ENCODE measurements at regions not wholly inside any gene's neighbourhood (a gene's known extent, or its start where the extent isn't known, plus 50 kb on each side); places are given as distances from the start of the nearest gene placed in this dataset.

GRCh38 chr3:102757950-102758349 lies 323.1 kb downstream of the ZPLD1 start:
- no peak for DNase-seq

- DNase-seq = no peak
These were observed 327.0 kb downstream of the ZPLD1 start for GRCh38 chr3:102761766-102762165.

DNA sequence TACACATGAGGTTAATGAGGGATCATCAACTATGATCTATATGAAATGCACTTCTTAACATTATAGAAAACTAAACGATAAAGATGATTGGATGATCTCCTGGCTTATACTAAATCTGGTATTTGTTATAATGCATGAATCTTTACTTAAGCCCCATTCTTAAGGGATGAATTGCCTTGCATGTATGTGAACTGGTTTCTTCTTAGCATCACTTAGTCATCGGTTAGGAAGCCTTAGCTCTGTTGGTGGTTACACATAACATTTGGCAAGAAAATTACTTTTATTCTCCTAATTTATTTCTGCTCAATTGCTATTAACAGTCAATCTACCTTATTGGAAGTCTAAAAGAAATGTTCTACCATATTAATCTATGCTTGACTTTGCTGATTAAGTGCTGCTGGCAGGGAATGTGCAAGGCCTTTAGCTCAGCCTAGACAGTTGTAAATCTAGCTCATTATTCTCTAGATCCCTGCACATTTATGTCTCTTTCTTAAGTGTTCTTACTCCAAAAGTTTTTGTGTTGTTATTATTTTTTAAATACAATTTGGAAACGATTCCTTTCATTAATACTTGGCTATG lies 356.0 kb downstream of the ZPLD1 start:
- no peak for DNase-seq

DNA sequence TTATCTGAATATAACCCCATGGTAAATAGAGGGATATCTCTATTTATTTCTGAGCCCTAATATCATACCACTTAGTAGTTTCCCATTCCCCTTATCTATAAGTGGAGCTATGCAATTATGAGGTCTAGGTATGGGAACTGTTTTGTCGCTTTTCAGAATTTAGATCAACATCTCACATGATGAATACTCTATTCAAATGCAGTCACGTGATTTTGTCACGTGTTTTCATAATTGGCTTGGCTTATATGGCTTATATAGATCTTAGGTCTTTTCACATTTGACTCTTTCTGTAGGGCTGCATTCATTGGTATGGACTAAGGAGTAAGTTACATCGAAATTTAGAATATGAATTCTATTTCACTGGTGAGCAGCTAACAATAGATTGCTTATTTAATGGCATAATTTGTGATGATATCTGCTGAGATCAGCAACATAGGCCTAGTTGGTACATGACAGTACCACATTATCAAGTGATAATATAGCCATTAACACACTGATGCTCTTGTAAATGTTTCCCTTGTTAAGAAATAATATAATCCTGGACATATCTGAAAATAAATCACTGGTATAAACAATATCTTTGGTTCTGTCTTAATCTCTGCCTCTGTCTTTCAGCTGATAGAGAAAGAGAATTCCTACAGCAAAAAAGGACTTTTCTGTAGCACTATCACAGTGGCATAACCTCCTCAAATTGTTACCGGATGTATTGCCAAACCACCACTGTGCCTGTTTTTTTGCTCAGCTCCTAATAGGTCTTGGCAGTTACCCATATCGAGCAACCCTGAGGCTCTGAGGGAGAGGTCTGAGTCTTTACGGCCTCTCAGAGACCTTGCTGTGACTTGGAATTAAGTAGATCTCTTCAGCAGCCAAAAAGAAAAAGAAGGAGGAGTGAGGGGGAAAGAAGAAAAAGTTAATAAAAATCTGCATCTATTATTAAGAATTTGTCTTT lies 357.1 kb downstream of the ZPLD1 start:
- DNase-seq = no peak

GRCh38 chr3:102796804-102797203 lies 362.0 kb downstream of the ZPLD1 start:
- no peak for DNase-seq

DNA sequence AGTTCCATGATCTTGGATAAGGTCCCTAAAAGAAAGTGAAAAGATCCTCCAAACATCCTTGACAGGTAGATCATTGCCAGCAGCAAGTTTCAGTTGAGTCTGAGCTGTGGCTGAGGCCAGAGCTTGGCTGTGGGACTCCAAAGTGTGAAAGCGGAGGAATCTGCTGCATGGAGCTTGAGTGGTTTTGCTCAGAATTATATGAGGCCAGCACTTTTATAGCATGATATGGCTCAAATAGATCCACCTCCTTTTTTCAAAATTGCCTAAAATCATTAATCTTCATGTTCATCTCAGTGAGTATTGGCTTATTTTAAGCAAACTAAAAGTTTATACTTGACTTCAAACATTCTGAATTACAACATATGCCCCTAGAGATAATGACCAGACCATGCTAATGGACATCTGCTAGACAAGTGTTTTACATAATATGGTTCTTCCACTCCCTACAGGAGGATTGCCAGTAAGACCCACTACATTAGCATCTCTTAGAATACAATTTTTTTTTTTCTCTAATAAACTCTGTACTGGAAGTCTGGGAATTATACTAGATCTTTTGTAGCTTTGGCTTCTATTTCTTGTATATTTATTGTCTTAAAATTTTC lies 368.1 kb downstream of the ZPLD1 start:
- DNase-seq = no peak

DNA sequence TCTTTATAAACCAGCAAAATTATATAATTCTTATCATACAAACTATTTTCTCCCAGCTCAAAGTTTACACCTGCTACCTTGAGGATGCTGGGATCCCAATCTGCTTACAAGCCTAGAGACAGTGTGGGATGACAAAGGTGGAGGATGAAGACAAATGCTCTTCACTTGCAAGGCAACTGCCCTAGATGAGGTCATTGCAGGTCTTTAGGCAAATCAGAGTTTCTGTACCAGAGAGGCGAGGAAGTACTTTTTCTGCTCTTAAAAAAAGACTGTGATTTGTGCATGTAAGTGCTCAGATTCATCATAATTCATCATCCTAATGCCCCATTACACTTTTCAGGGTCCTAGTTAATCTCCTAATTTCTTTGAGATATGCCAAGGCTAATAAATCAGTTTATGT lies 376.1 kb downstream of the ZPLD1 start:
- DNase-seq = no peak

- DNase-seq = no peak
These were observed 391.8 kb downstream of the ZPLD1 start for GRCh38 chr3:102826636-102827035.

DNA sequence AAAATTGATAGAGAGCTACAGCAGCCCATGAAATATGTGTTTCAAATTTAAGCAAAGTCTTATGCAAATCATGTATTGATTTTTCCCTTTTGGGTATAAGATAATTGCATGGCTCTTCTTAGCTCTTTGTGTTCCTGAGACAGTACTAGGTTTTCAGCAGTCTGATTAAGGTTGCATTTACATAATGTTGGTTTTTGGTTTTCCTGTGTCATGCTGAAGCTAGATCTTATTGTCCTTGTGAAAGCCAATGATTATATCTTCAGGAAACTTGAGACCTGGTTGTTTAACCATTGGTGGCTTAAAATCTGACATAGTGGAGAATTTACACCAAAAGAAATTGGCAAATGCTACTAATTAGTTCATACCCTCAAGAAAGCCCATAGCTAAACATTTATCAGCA lies 392.6 kb downstream of the ZPLD1 start:
- no peak for DNase-seq

- DNase-seq = no peak
These were observed 395.6 kb downstream of the ZPLD1 start for GRCh38 chr3:102830415-102830814.

DNA sequence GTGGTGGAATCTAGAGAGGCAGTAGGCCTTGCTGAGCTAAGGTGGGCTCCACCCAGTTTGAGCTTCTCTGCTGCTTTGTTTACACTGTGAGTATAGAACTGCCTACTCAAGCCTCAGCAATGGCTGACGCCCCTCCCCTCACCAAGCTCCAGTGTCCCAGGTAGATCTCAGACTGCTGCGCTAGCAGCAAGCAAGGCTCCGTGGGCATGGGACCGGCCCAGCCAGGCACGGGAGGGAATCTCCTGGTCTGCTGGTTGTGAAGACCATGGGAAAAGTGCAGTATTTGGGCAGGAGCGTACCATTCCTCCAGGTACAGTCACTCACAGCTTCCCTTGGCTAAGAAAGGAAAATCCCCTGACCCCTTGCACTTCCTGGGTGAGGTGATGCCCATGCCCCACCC lies 407.1 kb downstream of the ZPLD1 start:
- no peak for DNase-seq

DNA sequence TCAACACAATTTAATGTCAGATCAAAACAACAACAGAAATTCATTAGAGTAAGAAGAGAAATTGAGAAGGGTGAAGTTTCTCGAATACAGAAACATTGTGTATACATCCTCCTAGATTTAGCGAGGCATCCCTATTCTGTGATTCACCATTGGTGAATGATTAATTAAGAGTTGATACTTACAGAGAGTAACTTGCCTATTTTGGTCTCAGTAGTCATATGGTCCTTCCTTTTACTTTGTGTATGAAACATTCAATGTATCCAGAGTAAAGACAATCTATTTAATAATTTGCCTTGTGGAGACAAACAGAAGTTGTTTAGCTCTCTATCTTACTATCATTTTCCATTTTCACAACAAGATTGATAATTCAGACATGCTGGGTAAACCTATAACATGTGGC lies 432.0 kb downstream of the ZPLD1 start:
- DNase-seq = no peak

GRCh38 chr3:102883515-102883914 lies 448.7 kb downstream of the ZPLD1 start:
- DNase-seq = no peak

DNA sequence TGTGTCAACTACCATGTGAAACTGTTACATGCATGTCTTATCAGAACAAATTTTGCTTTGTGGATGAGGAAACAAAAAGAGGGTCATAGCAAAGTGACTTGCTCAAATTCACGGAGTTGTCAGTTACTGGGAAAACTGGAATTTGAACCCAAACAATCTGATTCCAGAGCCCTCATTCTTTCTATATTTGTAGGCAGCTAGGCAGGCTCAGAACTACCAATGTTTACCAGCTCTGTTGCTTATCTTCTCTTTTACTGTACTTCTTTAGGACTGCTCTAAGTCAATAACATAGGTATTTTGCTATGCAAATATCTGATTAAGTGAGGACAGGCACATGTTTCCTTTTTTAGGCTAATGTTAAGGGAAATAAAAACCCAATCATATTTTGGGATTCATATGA lies 450.5 kb downstream of the ZPLD1 start:
- no peak for DNase-seq

GRCh38 chr3:102887431-102887830 lies 452.6 kb downstream of the ZPLD1 start:
- DNase-seq = no peak

DNA sequence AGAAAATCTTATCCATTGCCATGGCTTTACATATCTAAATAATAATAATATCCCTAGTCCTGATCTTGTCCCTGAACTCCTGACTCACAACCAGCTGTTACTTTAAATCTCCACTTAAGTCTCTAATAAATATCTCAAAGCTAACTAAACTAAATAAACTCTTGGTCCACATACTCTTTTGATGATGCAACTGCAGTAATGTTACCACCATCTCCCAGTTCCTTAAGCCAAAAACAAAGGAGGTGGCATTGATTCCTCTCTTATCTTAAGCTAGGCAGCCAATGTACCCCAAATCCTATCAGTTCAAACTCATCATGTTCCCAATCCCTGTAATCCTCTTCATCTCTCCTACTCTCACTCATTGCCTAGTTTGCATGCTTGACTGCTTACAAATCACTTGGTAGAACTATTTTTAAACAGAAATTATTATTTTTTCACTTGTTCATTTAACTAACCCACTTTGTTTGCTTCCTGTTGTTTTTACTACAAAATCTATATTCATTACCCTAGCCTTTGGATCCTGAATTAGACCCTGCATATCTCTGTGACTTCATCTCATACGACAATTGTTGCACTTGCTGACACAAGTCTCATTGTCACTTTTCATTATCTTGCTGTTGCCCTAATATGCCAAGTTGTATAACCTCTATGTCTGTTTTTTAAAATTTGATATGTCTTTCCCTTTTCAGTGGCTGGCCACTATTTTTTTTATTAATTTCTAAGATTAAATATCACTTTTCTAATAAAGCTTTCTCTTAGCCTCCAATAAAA lies 462.2 kb downstream of the ZPLD1 start:
- no peak for DNase-seq

DNA sequence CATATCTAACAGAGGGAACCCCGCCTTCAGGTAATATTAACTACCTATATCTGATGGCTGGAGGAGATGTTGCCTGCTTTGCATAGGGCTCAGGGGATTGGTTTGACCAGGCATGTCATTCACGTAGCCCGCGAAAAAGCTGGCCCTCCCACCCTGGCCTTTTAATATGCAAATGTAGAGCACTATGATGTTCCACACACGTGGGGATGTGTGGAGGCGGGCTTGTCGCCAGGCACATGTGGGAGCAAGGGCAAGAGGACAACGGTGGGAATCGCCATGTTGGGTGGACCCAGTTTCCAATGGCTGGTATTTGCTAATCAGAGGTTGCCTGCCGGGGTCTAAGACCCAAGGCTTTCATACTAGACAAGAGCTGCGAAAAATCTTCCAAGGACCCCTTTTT lies 469.8 kb downstream of the ZPLD1 start:
- no peak for DNase-seq

DNA sequence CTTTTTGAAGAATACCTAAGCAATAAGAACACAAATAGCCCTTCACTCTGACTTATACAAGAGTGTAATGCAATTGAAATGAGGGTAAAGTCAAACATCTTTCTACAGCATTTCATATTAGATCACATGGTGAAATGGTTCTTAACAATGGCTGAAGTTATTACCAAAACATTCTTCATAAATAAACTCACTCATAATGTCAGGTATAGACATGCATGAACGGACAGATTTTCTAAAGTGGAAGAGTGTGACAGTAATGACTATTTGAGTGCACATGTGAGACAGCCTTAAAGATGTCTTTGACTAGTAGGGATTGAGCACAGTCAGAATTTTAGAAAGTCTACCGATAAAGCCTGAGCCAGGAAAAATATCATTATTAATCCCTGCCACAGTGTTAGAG lies 471.0 kb downstream of the ZPLD1 start:
- DNase-seq = no peak

DNA sequence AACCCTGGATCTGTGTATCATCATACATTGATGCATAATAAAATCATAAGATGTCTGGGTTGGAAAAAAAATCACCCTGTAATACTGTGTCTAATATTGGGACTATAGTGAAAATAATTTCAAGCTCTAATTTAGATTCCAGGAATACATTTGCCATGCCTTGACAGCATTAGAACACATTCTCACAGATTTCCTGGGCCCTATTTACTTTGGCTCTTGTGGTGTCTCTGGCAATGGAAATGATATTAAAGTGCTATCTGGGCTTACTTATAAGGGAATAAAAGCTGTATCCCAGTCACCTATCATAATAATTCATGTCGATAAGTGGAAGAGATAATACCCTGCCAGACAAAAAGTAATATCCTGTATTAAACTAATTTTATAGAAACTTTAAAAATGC lies 472.0 kb downstream of the ZPLD1 start:
- no peak for DNase-seq

DNA sequence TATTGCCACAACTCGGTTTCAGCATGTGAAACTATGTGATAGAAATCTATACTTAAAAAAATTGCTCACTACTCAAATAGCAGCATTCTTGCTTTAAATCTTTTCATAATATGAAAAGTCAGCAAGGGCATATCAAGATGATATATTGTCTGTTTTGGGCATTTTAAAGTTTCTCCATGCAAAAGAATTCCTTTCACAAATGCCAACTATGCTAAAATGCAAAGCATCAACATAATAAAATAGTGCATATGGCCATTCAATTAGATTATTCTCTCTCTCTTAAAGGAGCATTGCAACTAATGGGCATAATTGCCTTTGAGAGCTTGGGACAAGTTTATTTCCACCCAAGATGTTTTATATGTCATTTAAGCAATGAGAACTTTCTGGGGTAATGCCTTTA lies 475.1 kb downstream of the ZPLD1 start:
- DNase-seq = no peak

- DNase-seq = no peak
These were observed 481.7 kb downstream of the ZPLD1 start for GRCh38 chr3:102916532-102916931.

GRCh38 chr3:102926618-102927017 lies 491.8 kb downstream of the ZPLD1 start:
- no peak for DNase-seq

- no peak for DNase-seq
These were observed 498.6 kb downstream of the ZPLD1 start for GRCh38 chr3:102933377-102933776.
